Stomach smooth muscle (tissue), 2 donors: ENCODE measurements at regions not wholly inside any gene's neighbourhood (a gene's known extent, or its start where the extent isn't known, plus 50 kb on each side); places are given as distances from the start of the nearest gene placed in this dataset.
A peak's percentile ranks its signal among the peaks of the same experiment; 100 is the strongest.

Experiments
- H3K27ac ChIP-seq: one replicate; pipeline ENCODE4 v1.7.0; 2013; ENCODE audit warnings: mild to moderate bottlenecking, low read length, inconsistent platforms
- H3K27me3 ChIP-seq, 2 donors: one replicate each; pipeline ENCODE4 v1.7.0; 2013; ENCODE audit warnings: low read length in 2 of 2; ENCODE audit not compliant: insufficient read depth in 2 of 2, control insufficient read depth in 1 of 2
- H3K36me3 ChIP-seq, 2 donors: one replicate each; pipeline ENCODE4 v1.7.0; 2013; ENCODE audit warnings: low read length in 2 of 2; ENCODE audit not compliant: control insufficient read depth in 2 of 2, insufficient read depth in 2 of 2
- H3K4me1 ChIP-seq: one replicate; pipeline ENCODE4 v1.7.0; 2013; ENCODE audit warnings: low read length; ENCODE audit not compliant: control insufficient read depth, insufficient read depth
- H3K4me3 ChIP-seq, 2 donors: one replicate each; pipeline ENCODE4 v1.7.0; 2013; ENCODE audit warnings: low read length in 2 of 2
- H3K9ac ChIP-seq, 2 donors: one replicate each; pipeline ENCODE4 v1.7.0; 2013; ENCODE audit warnings: low read length in 2 of 2, mild to moderate bottlenecking in 1 of 2
- H3K9me3 ChIP-seq, 2 donors: one replicate each; pipeline ENCODE4 v1.7.0; 2013; ENCODE audit warnings: low read length in 2 of 2; ENCODE audit not compliant: control insufficient read depth in 2 of 2
- donor health status: healthy.
- donor health status: Pancreatic carcinoma.

GRCh38 chr4:38559374-38559773 lies 104.6 kb upstream of the KLF3 start:
- Histone ChIP-seq H3K4me1 (peaks cover 16% of the 10 kb centered on the region), H3K4me3 (no peak overlapping the region), H3K9ac (no peak overlapping the region), H3K36me3 (no peaks in the 10 kb centered on the region), H3K27me3 (no peaks in the 10 kb centered on the region), H3K27ac (no peak overlapping the region), H3K9me3 (no peaks in the 10 kb centered on the region)

GRCh38 chr4:38560340-38560739 lies 103.7 kb upstream of the KLF3 start:
- Histone ChIP-seq H3K4me3 (no peak overlapping the region), H3K27me3 (no peaks in the 10 kb centered on the region), H3K36me3 (no peaks in the 10 kb centered on the region), H3K4me1 (peaks cover 20% of the 10 kb centered on the region), H3K9ac (no peak overlapping the region), H3K27ac (no peak overlapping the region), H3K9me3 (no peaks in the 10 kb centered on the region)

GRCh38 chr4:38560768-38561558 lies 103.0 kb upstream of the KLF3 start:
- H3K27me3 ChIP-seq = no peaks in the 10 kb centered on the region
- no peak overlapping the region for H3K27ac ChIP-seq
- peaks cover 26% of the 10 kb centered on the region for H3K4me1 ChIP-seq
- H3K9me3 ChIP-seq = no peaks in the 10 kb centered on the region
- no peak overlapping the region for H3K9ac ChIP-seq
- no peaks in the 10 kb centered on the region for H3K36me3 ChIP-seq
- no peak overlapping the region for H3K4me3 ChIP-seq

GRCh38 chr4:38562751-38563198 lies 101.2 kb upstream of the KLF3 start:
- Histone ChIP-seq H3K27me3 (no peaks in the 10 kb centered on the region), H3K9ac (no peak overlapping the region), H3K9me3 (no peaks in the 10 kb centered on the region), H3K4me1 (peaks cover 26% of the 10 kb centered on the region), H3K27ac (peak overlapping the region; percentile 53), H3K36me3 (no peaks in the 10 kb centered on the region), H3K4me3 (peak overlapping the region in 1 of 2 donors; percentile 8)

GRCh38 chr4:38563707-38564495 lies 100.1 kb upstream of the KLF3 start:
- Histone ChIP-seq H3K27me3 (no peaks in the 10 kb centered on the region), H3K4me1 (peaks cover 26% of the 10 kb centered on the region), H3K9me3 (no peaks in the 10 kb centered on the region), H3K4me3 (peak overlapping the region in 1 of 2 donors; percentile 22), H3K27ac (peak overlapping the region; percentile 60), H3K36me3 (no peaks in the 10 kb centered on the region), H3K9ac (no peak overlapping the region)

- Histone ChIP-seq H3K9me3 (peaks cover 0 to 4% of the 10 kb centered on the region in 2 donors), H3K36me3 (no peaks in the 10 kb centered on the region), H3K27me3 (no peaks in the 10 kb centered on the region), H3K27ac (no peak overlapping the region), H3K4me1 (peaks cover 26% of the 10 kb centered on the region), H3K9ac (no peak overlapping the region), H3K4me3 (peak overlapping the region in 1 of 2 donors; percentile 35)
Observed at GRCh38 chr4:38565271-38566199, 98.5 kb upstream of the KLF3 start.

- no peak overlapping the region for H3K4me3 ChIP-seq
- H3K9me3 ChIP-seq = peaks cover 0 to 4% of the 10 kb centered on the region in 2 donors
- no peaks in the 10 kb centered on the region for H3K27me3 ChIP-seq
- no peak overlapping the region for H3K27ac ChIP-seq
- H3K36me3 ChIP-seq = no peaks in the 10 kb centered on the region
- H3K9ac ChIP-seq = no peak overlapping the region
- H3K4me1 ChIP-seq = peaks cover 25% of the 10 kb centered on the region
Observed at GRCh38 chr4:38566806-38567398, 97.1 kb upstream of the KLF3 start.

- Histone ChIP-seq H3K9me3 (peaks cover 0 to 4% of the 10 kb centered on the region in 2 donors), H3K4me1 (peaks cover 20% of the 10 kb centered on the region), H3K36me3 (no peaks in the 10 kb centered on the region), H3K9ac (no peak overlapping the region), H3K4me3 (no peak overlapping the region), H3K27ac (no peak overlapping the region), H3K27me3 (no peaks in the 10 kb centered on the region)
Observed at GRCh38 chr4:38567457-38567856, 96.5 kb upstream of the KLF3 start.

- no peak overlapping the region for H3K4me3 ChIP-seq
- H3K27ac ChIP-seq = no peak overlapping the region
- H3K36me3 ChIP-seq = no peaks in the 10 kb centered on the region
- H3K27me3 ChIP-seq = no peaks in the 10 kb centered on the region
- H3K4me1 ChIP-seq = peaks cover 12% of the 10 kb centered on the region
- H3K9me3 ChIP-seq = peaks cover 0 to 4% of the 10 kb centered on the region in 2 donors
- no peak overlapping the region for H3K9ac ChIP-seq
Observed at GRCh38 chr4:38568768-38569167, 95.2 kb upstream of the KLF3 start.
